ENCODE measurements at regions not wholly inside any gene's neighbourhood (a gene's known extent, or its start where the extent isn't known, plus 50 kb on each side); places are given as distances from the start of the nearest gene placed in this dataset.

DNA sequence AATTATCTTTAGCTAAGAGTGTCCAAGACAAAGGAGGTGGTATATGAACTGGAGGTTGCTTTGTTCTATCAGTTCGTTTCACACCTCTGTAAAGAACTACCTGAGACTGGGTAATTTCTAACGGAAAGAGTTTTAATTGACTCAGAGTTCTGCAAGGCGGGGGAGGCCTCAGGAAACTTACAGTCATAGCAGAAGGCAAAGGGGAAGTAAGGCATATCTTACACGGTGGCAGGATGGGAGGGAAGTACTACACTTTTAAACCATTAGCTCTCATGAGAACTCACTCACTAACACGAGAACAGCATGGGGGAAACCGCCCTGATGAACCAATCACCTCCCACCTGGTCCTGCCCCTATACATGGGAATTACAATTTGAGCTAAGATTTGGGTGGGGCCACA, 1202.3 kb upstream of the LRRTM3 start:
- Histone ChIP-seq H3K4me1 (ENCODE audit: insufficient read depth, insufficient read length) (no peaks in the 10 kb centered on the region), H3K27me3 (ENCODE audit: insufficient read depth, insufficient read length) (no peaks in the 10 kb centered on the region), H3K9ac (ENCODE audit: insufficient read length, low read depth) (no peak overlapping the region), H3K4me3 (ENCODE audit: insufficient read length, low read depth) (no peak overlapping the region), H3K36me3 (ENCODE audit: insufficient read depth, insufficient read length, low read length) (no peaks in the 10 kb centered on the region), H3K9me3 (ENCODE audit: insufficient read depth, low read length) (no peaks in the 10 kb centered on the region)
- no peak for DNase-seq (ENCODE audit: low read depth, low spot score)
- no peak for TF ChIP-seq YY1 (IDR thresholded peaks at IDR 0.05; ENCODE audit: insufficient read depth, insufficient read length)
- no peak for TF ChIP-seq ZNF274 (IDR thresholded peaks at IDR 0.05; ENCODE audit: low read depth, low read length)
- TF ChIP-seq SUZ12 (IDR thresholded peaks at IDR 0.05; ENCODE audit: extremely low read depth, insufficient read depth, insufficient read length) = no peak

DNA sequence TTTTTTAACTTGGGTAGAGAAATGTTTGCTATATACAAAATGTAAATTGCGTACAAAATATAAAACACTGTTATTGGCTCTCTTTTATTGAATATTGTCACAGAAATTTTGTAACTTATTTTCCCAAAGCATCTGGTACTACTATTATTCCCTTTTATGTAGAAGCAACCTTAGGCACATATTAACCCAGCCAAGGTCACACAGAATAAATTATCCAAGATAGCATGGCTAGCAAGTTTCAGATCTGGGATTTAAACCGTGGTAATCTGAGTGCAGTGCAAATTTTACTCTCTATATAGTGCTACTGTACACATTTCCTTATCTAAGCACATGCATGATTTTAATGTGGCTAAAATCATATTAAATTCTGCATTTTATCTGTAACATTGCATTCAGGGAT, 1190.5 kb upstream of the LRRTM3 start:
- no peaks in the 10 kb centered on the region for H3K36me3 ChIP-seq (ENCODE audit: insufficient read depth, insufficient read length, low read length)
- no peaks in the 10 kb centered on the region for H3K9me3 ChIP-seq (ENCODE audit: insufficient read depth, low read length)
- no peaks in the 10 kb centered on the region for H3K4me1 ChIP-seq (ENCODE audit: insufficient read depth, insufficient read length)
- TF ChIP-seq SUZ12 (IDR thresholded peaks at IDR 0.05; ENCODE audit: extremely low read depth, insufficient read depth, insufficient read length) (no peak), ZNF274 (IDR thresholded peaks at IDR 0.05; ENCODE audit: low read depth, low read length) (no peak), YY1 (IDR thresholded peaks at IDR 0.05; ENCODE audit: insufficient read depth, insufficient read length) (no peak)
- H3K9ac ChIP-seq (ENCODE audit: insufficient read length, low read depth) = no peak overlapping the region
- no peak overlapping the region for H3K4me3 ChIP-seq (ENCODE audit: insufficient read length, low read depth)
- DNase-seq (ENCODE audit: low read depth, low spot score) = no peak
- no peaks in the 10 kb centered on the region for H3K27me3 ChIP-seq (ENCODE audit: insufficient read depth, insufficient read length)

DNA sequence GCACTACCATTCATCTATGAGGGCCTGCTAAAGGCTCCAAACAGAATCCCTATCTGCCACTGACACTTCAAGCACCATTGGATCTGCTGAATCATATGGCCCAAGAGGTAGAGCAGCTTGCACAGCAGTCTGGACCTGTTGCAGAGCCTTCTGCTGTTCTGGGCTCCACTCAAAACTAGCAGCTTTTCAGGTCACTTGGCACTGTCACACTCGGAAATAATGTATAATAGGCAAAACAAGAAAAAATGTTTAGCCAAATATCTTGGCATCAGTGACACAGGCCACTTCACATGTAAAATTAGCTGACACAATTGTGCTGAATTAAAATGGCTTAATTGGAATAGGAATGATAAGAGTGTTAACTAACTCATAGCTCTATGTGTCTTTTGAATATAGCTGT, 1182.9 kb upstream of the LRRTM3 start:
- Histone ChIP-seq H3K9me3 (ENCODE audit: insufficient read depth, low read length) (no peaks in the 10 kb centered on the region), H3K9ac (ENCODE audit: insufficient read length, low read depth) (no peak overlapping the region), H3K4me1 (ENCODE audit: insufficient read depth, insufficient read length) (no peaks in the 10 kb centered on the region), H3K36me3 (ENCODE audit: insufficient read depth, insufficient read length, low read length) (no peaks in the 10 kb centered on the region), H3K4me3 (ENCODE audit: insufficient read length, low read depth) (no peak overlapping the region), H3K27me3 (ENCODE audit: insufficient read depth, insufficient read length) (no peaks in the 10 kb centered on the region)
- no peak for DNase-seq (ENCODE audit: low read depth, low spot score)
- TF ChIP-seq SUZ12 (IDR thresholded peaks at IDR 0.05; ENCODE audit: extremely low read depth, insufficient read depth, insufficient read length) = no peak
- TF ChIP-seq YY1 (IDR thresholded peaks at IDR 0.05; ENCODE audit: insufficient read depth, insufficient read length) = no peak

DNA sequence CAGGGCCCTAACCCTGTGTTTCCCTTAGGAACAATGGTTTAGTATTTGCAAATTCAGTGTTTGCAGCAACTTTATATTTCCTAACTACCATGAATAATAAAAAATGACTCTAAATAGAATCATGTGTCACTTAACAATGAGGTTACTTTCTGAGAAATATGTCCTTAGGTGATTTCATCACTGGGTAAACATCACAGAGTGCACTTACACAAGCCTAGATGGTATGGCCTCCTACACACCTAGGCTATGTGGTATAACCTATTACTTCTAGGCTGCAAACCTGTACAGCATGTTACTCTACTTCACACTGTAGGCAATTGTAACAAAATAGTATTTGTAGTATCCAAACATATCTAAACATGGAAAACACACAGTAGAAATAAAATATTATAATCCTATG, 1174.6 kb upstream of the LRRTM3 start:
- Histone ChIP-seq H3K4me1 (ENCODE audit: insufficient read depth, insufficient read length) (no peaks in the 10 kb centered on the region), H3K9ac (ENCODE audit: insufficient read length, low read depth) (no peak overlapping the region), H3K9me3 (ENCODE audit: insufficient read depth, low read length) (no peaks in the 10 kb centered on the region), H3K4me3 (ENCODE audit: insufficient read length, low read depth) (no peak overlapping the region), H3K36me3 (ENCODE audit: insufficient read depth, insufficient read length, low read length) (no peaks in the 10 kb centered on the region), H3K27me3 (ENCODE audit: insufficient read depth, insufficient read length) (no peaks in the 10 kb centered on the region)
- TF ChIP-seq SUZ12 (IDR thresholded peaks at IDR 0.05; ENCODE audit: extremely low read depth, insufficient read depth, insufficient read length) (no peak), YY1 (IDR thresholded peaks at IDR 0.05; ENCODE audit: insufficient read depth, insufficient read length) (no peak), ZNF274 (IDR thresholded peaks at IDR 0.05; ENCODE audit: low read depth, low read length) (no peak)
- no peak for DNase-seq (ENCODE audit: low read depth, low spot score)

DNA sequence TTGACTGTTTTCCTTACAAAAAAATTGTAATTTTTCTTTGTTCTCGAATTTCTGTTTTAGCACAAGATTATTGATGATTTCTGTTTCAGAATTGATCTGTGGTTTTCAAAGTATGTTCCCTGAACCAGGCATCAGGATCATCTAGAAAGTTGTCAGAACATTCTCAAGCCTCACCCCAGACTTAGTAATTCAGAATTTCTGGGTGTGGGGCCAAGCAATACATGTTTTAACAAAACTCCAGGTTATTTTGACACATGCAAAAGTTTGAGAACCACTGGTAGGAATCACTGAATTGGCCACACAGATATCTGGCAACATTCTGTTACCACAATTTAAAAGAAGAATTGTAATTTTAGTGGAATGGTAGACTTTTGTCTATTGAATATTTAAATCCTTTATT, 1173.9 kb upstream of the LRRTM3 start:
- Histone ChIP-seq H3K4me1 (ENCODE audit: insufficient read depth, insufficient read length) (no peaks in the 10 kb centered on the region), H3K9me3 (ENCODE audit: insufficient read depth, low read length) (no peaks in the 10 kb centered on the region), H3K9ac (ENCODE audit: insufficient read length, low read depth) (no peak overlapping the region), H3K4me3 (ENCODE audit: insufficient read length, low read depth) (no peak overlapping the region), H3K36me3 (ENCODE audit: insufficient read depth, insufficient read length, low read length) (no peaks in the 10 kb centered on the region), H3K27me3 (ENCODE audit: insufficient read depth, insufficient read length) (no peaks in the 10 kb centered on the region)
- TF ChIP-seq ZNF274 (IDR thresholded peaks at IDR 0.05; ENCODE audit: low read depth, low read length) = no peak
- TF ChIP-seq SUZ12 (IDR thresholded peaks at IDR 0.05; ENCODE audit: extremely low read depth, insufficient read depth, insufficient read length) = no peak
- TF ChIP-seq YY1 (IDR thresholded peaks at IDR 0.05; ENCODE audit: insufficient read depth, insufficient read length) = no peak
- DNase-seq (ENCODE audit: low read depth, low spot score) = no peak

DNA sequence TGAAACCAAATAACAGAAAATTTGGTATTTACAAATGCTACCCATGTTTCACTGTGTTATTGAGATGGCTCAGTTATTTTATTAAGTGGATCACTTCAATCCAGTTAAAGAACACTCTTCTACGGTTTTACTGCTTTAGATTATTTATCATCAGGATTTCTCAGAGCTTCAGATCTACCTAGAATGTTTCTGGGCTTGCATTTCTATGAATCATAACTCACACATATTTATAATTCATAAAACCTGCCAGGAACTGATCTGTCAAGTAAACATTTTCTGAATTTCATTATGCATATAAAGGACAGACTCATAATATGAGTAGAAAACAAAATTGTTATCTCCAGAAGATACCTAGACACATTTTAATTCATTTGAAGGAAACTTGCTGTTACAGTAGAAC, 1172.3 kb upstream of the LRRTM3 start:
- H3K4me1 ChIP-seq (ENCODE audit: insufficient read depth, insufficient read length) = no peaks in the 10 kb centered on the region
- DNase-seq (ENCODE audit: low read depth, low spot score) = no peak
- no peak overlapping the region for H3K9ac ChIP-seq (ENCODE audit: insufficient read length, low read depth)
- H3K36me3 ChIP-seq (ENCODE audit: insufficient read depth, insufficient read length, low read length) = no peaks in the 10 kb centered on the region
- H3K9me3 ChIP-seq (ENCODE audit: insufficient read depth, low read length) = no peaks in the 10 kb centered on the region
- H3K27me3 ChIP-seq (ENCODE audit: insufficient read depth, insufficient read length) = no peaks in the 10 kb centered on the region
- TF ChIP-seq ZNF274 (IDR thresholded peaks at IDR 0.05; ENCODE audit: low read depth, low read length) (no peak), SUZ12 (IDR thresholded peaks at IDR 0.05; ENCODE audit: extremely low read depth, insufficient read depth, insufficient read length) (no peak), YY1 (IDR thresholded peaks at IDR 0.05; ENCODE audit: insufficient read depth, insufficient read length) (no peak)
- no peak overlapping the region for H3K4me3 ChIP-seq (ENCODE audit: insufficient read length, low read depth)

DNA sequence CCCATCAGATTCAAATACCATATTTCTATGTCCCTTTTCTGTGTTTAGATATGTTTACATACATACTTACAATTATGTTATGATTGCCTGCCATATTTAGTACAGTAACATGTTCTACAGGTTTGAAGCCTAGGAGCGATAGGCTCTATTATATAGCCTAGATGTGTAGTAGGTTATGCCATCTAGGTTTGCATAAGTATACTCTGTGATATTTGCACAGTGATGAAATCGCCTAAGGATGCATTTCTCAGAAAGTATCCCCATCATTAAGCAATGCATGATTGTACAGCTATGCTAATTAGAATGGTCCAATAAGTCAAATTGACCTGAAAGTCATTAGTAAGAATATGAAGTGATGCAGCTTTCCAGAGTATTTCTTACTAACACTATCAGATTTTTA, 1171.7 kb upstream of the LRRTM3 start:
- DNase-seq (ENCODE audit: low read depth, low spot score) = no peak
- TF ChIP-seq YY1 (IDR thresholded peaks at IDR 0.05; ENCODE audit: insufficient read depth, insufficient read length) (no peak), SUZ12 (IDR thresholded peaks at IDR 0.05; ENCODE audit: extremely low read depth, insufficient read depth, insufficient read length) (no peak), ZNF274 (IDR thresholded peaks at IDR 0.05; ENCODE audit: low read depth, low read length) (no peak)
- no peaks in the 10 kb centered on the region for H3K36me3 ChIP-seq (ENCODE audit: insufficient read depth, insufficient read length, low read length)
- H3K4me3 ChIP-seq (ENCODE audit: insufficient read length, low read depth) = no peak overlapping the region
- no peak overlapping the region for H3K9ac ChIP-seq (ENCODE audit: insufficient read length, low read depth)
- H3K27me3 ChIP-seq (ENCODE audit: insufficient read depth, insufficient read length) = no peaks in the 10 kb centered on the region
- H3K9me3 ChIP-seq (ENCODE audit: insufficient read depth, low read length) = no peaks in the 10 kb centered on the region
- H3K4me1 ChIP-seq (ENCODE audit: insufficient read depth, insufficient read length) = no peaks in the 10 kb centered on the region

DNA sequence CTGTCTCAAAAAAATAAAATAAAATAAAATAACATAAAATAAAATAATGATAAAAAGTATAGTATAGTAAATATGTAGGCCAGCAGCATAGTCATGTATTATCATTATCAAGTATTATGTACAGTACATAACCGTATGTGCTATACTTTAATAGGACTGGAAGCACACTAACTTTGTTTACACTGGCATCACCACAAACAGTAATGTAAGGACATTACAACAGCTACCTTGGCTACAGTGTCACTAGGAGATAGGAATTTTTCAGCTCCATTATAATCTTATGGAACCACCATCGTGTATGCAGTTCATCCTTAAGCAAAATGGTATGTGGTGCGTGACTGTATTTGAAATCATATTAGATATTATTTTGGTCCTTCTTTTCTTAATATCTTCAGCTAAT, 1163.5 kb upstream of the LRRTM3 start:
- TF ChIP-seq ZNF274 (IDR thresholded peaks at IDR 0.05; ENCODE audit: low read depth, low read length) (no peak), SUZ12 (IDR thresholded peaks at IDR 0.05; ENCODE audit: extremely low read depth, insufficient read depth, insufficient read length) (no peak), YY1 (IDR thresholded peaks at IDR 0.05; ENCODE audit: insufficient read depth, insufficient read length) (no peak)
- H3K36me3 ChIP-seq (ENCODE audit: insufficient read depth, insufficient read length, low read length) = no peaks in the 10 kb centered on the region
- no peaks in the 10 kb centered on the region for H3K9me3 ChIP-seq (ENCODE audit: insufficient read depth, low read length)
- H3K4me1 ChIP-seq (ENCODE audit: insufficient read depth, insufficient read length) = no peaks in the 10 kb centered on the region
- no peak overlapping the region for H3K4me3 ChIP-seq (ENCODE audit: insufficient read length, low read depth)
- DNase-seq (ENCODE audit: low read depth, low spot score) = no peak
- H3K27me3 ChIP-seq (ENCODE audit: insufficient read depth, insufficient read length) = no peaks in the 10 kb centered on the region
- H3K9ac ChIP-seq (ENCODE audit: insufficient read length, low read depth) = no peak overlapping the region

Data from NT2/D1 (cell line).